ENCODE measurements at regions not wholly inside any gene's neighbourhood (a gene's known extent, or its start where the extent isn't known, plus 50 kb on each side); places are given as distances from the start of the nearest gene placed in this dataset.

GRCh38 chr16:50445621-50446555, 77.1 kb upstream of the BRD7 start:
- H3K27ac ChIP-seq (ENCODE audit: control insufficient read depth, insufficient read depth), result no peak overlapping the region
- ChIA-PET POLR2A (no interaction called here), RAD21 (ENCODE audit: unreplicated experiment) (no interaction called here), CTCF (no interaction called here), SMC1A (ENCODE audit: uncharacterized antibody, unreplicated experiment) (no interaction called here)
- no peaks in the 10 kb centered on the region for H4K20me1 ChIP-seq (ENCODE audit: control insufficient read depth, insufficient read depth)
- FAIRE-seq (no peak), DNase-seq (ENCODE audit: low read depth, low spot score) (no peak), ATAC-seq (no peak)
- WGBS (ENCODE audit: insufficient coverage, insufficient replicate concordance, low lambda C conversion rate, missing lambda C conversion rate), result 58% methylated on average over 19 of the region's 19 CpGs
- in situ Hi-C loops (cut with MboI) (no loop called here), intact Hi-C loops (cut with micrococcal nuclease; ENCODE audit: unreplicated experiment) (no loop called here)
- peaks cover 0 to 3% of the 10 kb centered on the region in 2 experiments; a peak in 1 of 4 replicates for H3K27me3 ChIP-seq (replicated peaks in 1 of 2; ENCODE audit: control insufficient read depth in 2 of 2, insufficient read depth in 2 of 2, low read length in 1 of 2)
- H3K9me3 ChIP-seq (replicated peaks; ENCODE audit: control insufficient read depth, insufficient read depth, low read length), result peaks cover 10% of the 10 kb centered on the region; the same call in 2 of the 3 replicates
- H2AFZ ChIP-seq (ENCODE audit: control insufficient read depth, low read depth, low read length), result no peak overlapping the region
- BruUV-seq (replicated peaks), result no TSS peak
- no peak overlapping the region for H3K9ac ChIP-seq (ENCODE audit: control insufficient read depth, insufficient read depth, low read length)
- no peak overlapping the region for H3K4me3 ChIP-seq
- no peaks in the 10 kb centered on the region for H3K4me1 ChIP-seq (ENCODE audit: control insufficient read depth, insufficient read depth, low read length)
- H3K4me2 ChIP-seq (ENCODE audit: control insufficient read depth, insufficient read depth), result no peak overlapping the region
- no peaks in the 10 kb centered on the region for H3K36me3 ChIP-seq (ENCODE audit: control insufficient read depth in 2 of 2, insufficient read depth in 2 of 2, low read length in 1 of 2)
- H3K79me2 ChIP-seq (ENCODE audit: control insufficient read depth, insufficient read depth, low read length), result no peaks in the 10 kb centered on the region
- TF ChIP-seq BCLAF1 (IDR thresholded peaks at IDR 0.05) (no peak), FOXM1 (IDR thresholded peaks at IDR 0.05; ENCODE audit: low read depth, low read length) (no peak), ZNF622 (IDR thresholded peaks at IDR 0.05) (no peak), SMC3 (IDR thresholded peaks at IDR 0.05; ENCODE audit: borderline replicate concordance, low read length) (no peak), TAF1 (IDR thresholded peaks at IDR 0.05; ENCODE audit: borderline replicate concordance, low read depth, low read length) (no peak), SUPT20H (IDR thresholded peaks at IDR 0.05; ENCODE audit: borderline replicate concordance, control insufficient read depth, low read depth, low read length) (no peak), HSF1 (IDR thresholded peaks at IDR 0.05; ENCODE audit: low read depth, low read length) (no peak), NR2C2 (IDR thresholded peaks at IDR 0.05; ENCODE audit: borderline replicate concordance, control insufficient read depth, insufficient read length, low read depth) (no peak), IKZF1 (conservative IDR thresholded peaks at IDR 0.05) (no peak), TCF7 (IDR thresholded peaks at IDR 0.05; ENCODE audit: borderline replicate concordance) (no peak), IRF3 (IDR thresholded peaks at IDR 0.05) (no peak), NFXL1 (IDR thresholded peaks at IDR 0.05; ENCODE audit: borderline replicate concordance) (no peak), HCFC1 (IDR thresholded peaks at IDR 0.05; ENCODE audit: low read length) (no peak), FOXK2 (IDR thresholded peaks at IDR 0.05) (no peak), ZBED1 (IDR thresholded peaks at IDR 0.05; ENCODE audit: borderline replicate concordance) (no peak)
